Posterior cingulate gyrus (tissue), 11 donors: ENCODE measurements at regions not wholly inside any gene's neighbourhood (a gene's known extent, or its start where the extent isn't known, plus 50 kb on each side); places are given as distances from the start of the nearest gene placed in this dataset.
"Not testable (repeated sequence)": the region's sequence is repeated elsewhere in the genome, so short reads cannot be mapped to it uniquely, and the experiment has no call there.

Experiments used
- DNase-seq, 10 donors: peaks; one replicate each; pipeline versions ENCODE4 v3.0.0 to v3.0.0-alpha.2; 2020 to 2021; ENCODE audit warnings: mixed read lengths in 3 of 10
- intact Hi-C: fragments of 100-400 bp; cut with DNase I; formaldehyde crosslinking; loops from one replicate; pipeline ENCODE4 v1.15.1; 2023

GRCh38 chr15:32342772-32343199 lies 60.3 kb downstream of the GOLGA8K start:
- intact Hi-C loops: not testable (repeated sequence)
- peak in 3 of 10 donors; percentile 39 to 61 (median 55) for DNase-seq

DNA sequence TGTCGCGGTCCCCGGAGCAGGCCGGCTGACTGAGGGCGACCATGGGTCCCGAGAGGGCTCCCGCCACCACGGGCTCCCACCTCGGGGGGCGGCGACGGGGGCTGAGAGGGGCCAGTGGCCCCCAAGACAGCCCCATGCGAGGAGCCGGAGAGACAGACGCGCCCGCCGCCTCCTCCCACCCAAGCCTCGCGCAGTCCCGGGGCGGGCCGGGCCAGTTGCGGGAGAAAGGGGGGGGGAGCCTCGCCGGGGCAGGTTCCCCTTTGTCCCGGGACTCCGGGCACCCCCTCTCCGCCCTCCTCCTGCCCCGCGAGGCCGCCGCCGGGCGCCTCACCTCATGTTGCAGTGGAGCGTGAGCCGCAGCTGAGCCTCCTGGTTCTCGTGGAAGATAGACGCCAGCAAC lies 60.8 kb downstream of the GOLGA8K start:
- DNase-seq: peak in 2 of 10 donors; percentile 23 to 39
- intact Hi-C loops: not testable (repeated sequence)

- intact Hi-C loops: not testable (repeated sequence)
- peak in 1 of 10 donors; percentile 14 for DNase-seq
Observed at GRCh38 chr15:32341530-32341929, 61.6 kb downstream of the GOLGA8K start.

- DNase-seq, intact Hi-C loops: not testable (repeated sequence)
Observed at GRCh38 chr15:32336804-32337203, 66.3 kb downstream of the GOLGA8K start.

GRCh38 chr15:32323353-32323752 lies 79.7 kb downstream of the GOLGA8K start:
- intact Hi-C loops: not testable (repeated sequence)

DNA sequence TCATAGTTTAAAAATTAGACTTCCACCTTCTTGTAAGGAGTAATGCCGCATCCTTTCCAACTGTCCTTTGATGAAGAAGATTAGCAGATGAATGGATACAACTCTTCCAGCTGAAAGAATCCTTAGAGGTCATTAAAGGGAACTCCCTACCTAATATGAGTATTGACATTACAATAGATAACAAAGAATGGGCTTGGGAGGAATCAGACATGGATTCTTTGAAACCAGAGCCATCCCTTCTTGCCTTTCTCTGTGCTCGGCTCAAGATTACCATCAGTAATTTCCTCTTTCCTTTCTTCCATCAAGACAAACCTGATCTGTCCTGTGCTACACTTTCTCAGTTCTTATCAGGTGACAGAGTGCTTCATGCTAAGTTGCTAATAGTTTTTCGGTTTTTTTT lies 83.8 kb downstream of the GOLGA8K start:
- intact Hi-C loops, DNase-seq: not testable (repeated sequence)

More at GRCh38 chr15:32323353-32323752, 79.7 kb downstream of the GOLGA8K start:
- peak in 2 of 10 donors; percentile 44 to 67 for DNase-seq

- DNase-seq, intact Hi-C loops: not testable (repeated sequence)
Observed at GRCh38 chr15:32316482-32316881, 86.6 kb downstream of the GOLGA8K start.

- DNase-seq: peak in 2 of 10 donors; percentile 4 to 32
- intact Hi-C loops: not testable (repeated sequence)
Observed at GRCh38 chr15:32315079-32315939, 87.8 kb downstream of the GOLGA8K start.

- intact Hi-C loops: not testable (repeated sequence)
- DNase-seq: peak in 3 of 10 donors; percentile 32 to 69 (median 42)
Observed at GRCh38 chr15:32313446-32314209, 89.5 kb downstream of the GOLGA8K start.

GRCh38 chr15:32312721-32313120 lies 90.4 kb downstream of the GOLGA8K start:
- intact Hi-C loops: not testable (repeated sequence)
- DNase-seq: peak in 2 of 10 donors; percentile 42 to 48

DNA sequence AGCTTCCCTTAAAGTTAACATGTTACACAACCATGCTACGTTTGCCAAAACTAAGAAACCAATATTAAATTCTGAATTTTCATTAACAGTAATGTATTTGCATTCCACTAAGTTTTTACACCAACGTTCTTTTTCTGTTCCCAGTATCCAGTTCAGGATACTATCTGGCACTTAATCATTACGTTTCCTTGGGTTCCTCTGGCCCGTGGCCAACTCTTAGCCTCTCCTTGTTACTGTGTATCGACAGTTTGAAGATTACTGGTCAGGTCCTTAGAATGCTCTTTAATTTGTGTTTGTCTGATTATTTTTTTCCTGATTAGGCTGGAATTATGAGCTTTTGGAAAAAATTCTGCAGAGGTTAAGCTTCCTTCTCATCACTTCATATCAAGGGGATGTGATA lies 95.5 kb downstream of the GOLGA8K start:
- DNase-seq: peak in 3 of 10 donors; percentile 22 to 68 (median 44)
- intact Hi-C loops: not testable (repeated sequence)

- DNase-seq, intact Hi-C loops: not testable (repeated sequence)
Observed at GRCh38 chr15:32276200-32276830, 126.8 kb downstream of the GOLGA8K start.

GRCh38 chr15:32253958-32254357 lies 149.1 kb downstream of the GOLGA8K start:
- DNase-seq: peak in 4 of 10 donors; percentile 2 to 70 (median 22)
- intact Hi-C loops: not testable (repeated sequence)

DNA sequence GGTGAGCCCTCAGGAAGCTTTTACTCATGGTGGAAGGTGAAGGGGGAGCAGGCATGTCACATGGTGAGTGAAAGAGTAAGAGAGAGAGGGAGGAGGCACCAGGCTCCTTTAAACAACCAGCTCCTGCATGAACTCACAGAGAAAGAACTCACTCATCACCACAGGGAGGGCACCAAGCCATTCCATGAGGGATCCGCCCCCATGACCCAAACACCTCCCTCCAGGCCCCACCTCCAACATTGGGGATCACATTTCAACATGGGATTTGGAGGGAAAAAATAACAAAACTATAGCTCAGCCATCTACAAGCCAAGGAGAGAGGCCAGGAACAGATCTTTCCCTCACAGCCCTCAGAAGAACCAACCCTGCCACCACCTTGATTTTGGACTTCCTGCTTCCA lies 153.9 kb downstream of the GOLGA8K start:
- DNase-seq: peak in 3 of 10 donors; percentile 4 to 16 (median 11)
- intact Hi-C loops: not testable (repeated sequence)

DNA sequence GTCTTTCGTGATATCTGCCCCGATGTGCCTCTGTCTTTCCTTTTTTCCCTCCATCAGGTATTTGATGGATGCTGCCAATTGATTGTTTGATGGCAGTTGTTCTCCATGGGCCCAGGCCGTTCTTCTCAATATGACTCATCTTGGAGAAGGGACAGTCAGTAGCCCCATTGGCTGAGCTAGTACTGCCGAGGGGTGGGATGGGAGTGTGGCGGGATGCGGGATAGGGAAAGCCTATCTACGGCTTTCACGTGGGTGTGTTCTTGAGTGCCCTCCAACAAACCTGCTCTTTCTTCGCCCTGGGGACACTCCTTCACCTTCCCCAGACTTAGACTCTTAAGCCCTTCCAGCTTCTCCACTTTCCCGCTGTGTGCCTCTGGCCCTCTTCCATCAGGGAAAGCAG lies 159.4 kb downstream of the GOLGA8K start:
- intact Hi-C loops: not testable (repeated sequence)

DNA sequence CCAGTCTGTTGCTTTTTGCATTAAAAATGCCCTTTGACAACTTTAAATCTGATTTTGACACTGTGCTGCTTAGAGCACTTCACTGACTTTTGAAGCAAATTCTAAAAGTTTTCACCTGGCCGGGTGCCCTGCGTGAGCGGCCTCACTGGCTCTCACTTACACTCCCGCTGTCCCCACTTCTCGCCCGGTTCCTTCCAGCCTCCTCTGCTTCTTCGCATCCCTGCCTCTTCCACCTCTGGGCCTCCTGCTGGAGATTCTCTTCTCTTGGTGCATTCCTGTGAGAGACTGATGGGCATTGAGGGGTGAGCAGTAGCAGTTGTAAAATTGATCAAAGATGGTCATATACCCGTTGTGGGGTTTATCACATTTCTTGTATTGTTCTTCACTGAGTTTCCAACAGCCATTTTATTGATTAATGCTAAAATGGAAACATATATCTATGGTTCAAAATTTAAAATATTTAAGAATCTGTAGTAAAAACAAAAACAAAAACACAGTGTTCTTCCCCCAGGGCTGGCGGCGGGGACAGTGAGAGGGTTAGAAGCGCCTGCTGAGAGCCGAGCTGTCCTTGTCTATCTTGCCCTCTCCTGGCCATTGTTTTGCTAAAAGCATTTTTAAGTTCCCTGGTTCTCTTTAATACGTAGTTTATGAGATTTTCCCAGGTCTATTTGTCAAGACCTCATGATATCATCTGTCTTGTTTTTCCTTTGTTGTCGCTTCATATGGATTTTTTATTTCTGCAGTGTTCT lies 160.1 kb downstream of the GOLGA8K start:
- peak in 2 of 10 donors; percentile 27 to 53 for DNase-seq
- intact Hi-C loops: not testable (repeated sequence)

More for the DNA sequence above, 159.4 kb downstream of the GOLGA8K start:
- DNase-seq: not testable (repeated sequence)

GRCh38 chr15:32227410-32228114 lies 175.5 kb downstream of the GOLGA8K start:
- DNase-seq, intact Hi-C loops: not testable (repeated sequence)

GRCh38 chr15:32222716-32223115 lies 180.4 kb downstream of the GOLGA8K start:
- DNase-seq: no peak
- intact Hi-C loops: no loop called here
